Endothelial cell of umbilical vein (primary cell): ENCODE measurements at regions not wholly inside any gene's neighbourhood (a gene's known extent, or its start where the extent isn't known, plus 50 kb on each side); places are given as distances from the start of the nearest gene placed in this dataset.

Experiments
- BruUV-seq: library from RNA; stranded (reverse); fragments of 400-500 nt; replicated peaks from 2 replicates; lab custom pipeline; 2021; lab: Mats Ljungman, UMichigan
- CTCF ChIA-PET: fragments of 300-600, 350-600 bp; sonication (Branson Sonifier 250); formaldehyde crosslinking; loops from one replicate; lab custom pipeline; 2021; ENCODE audit warnings: antibody characterized with exemption, inconsistent platforms; lab: Charles Lee
- POLR2A ChIA-PET: fragments of 300-600, 350-600 bp; sonication (Branson Sonifier 250); formaldehyde crosslinking; loops from one replicate; lab custom pipeline; 2021; ENCODE audit warnings: antibody characterized with exemption, inconsistent platforms; lab: Charles Lee
- DNase-seq: peaks from one replicate; pipeline ENCODE4 v3.0.0-alpha.2; 2011; ENCODE audit warnings: low read depth, low spot score
- FAIRE-seq: peaks from 2 replicates; lab custom pipeline; 2011; peaks lifted over from hg19 to GRCh38; lab: Jason Lieb, UNC
- H2AFZ ChIP-seq: 2 replicates; pipeline ENCODE4 v1.6.0; 2012; ENCODE audit warnings: low read depth, low read length, control low read depth, inconsistent platforms
- H3K27ac ChIP-seq: 2 replicates; pipeline ENCODE4 v1.5.1; 2011; ENCODE audit warnings: low read depth, mild to moderate bottlenecking, control low read depth, low read length, moderate library complexity; ENCODE audit not compliant: insufficient read depth
- H3K27me3 ChIP-seq, 2 experiments: 2 replicates each; pipeline versions ENCODE4 v1.6.0 to v1.6.1; 2011; ENCODE audit warnings: low read length in 2 of 2, mixed read lengths in 1 of 2; ENCODE audit not compliant: control insufficient read depth in 2 of 2, insufficient read depth in 2 of 2
- H3K36me3 ChIP-seq, 2 experiments: 2 replicates in 1 of 2; 3 replicates in 1 of 2; pipeline ENCODE4 v1.5.1; 2011; ENCODE audit warnings: low read length in 2 of 2, mild to moderate bottlenecking in 1 of 2, moderate library complexity in 1 of 2; ENCODE audit not compliant: control insufficient read depth in 2 of 2, insufficient read depth in 2 of 2; ENCODE audit errors: extremely low read depth in 1 of 2
- H3K4me1 ChIP-seq: 3 replicates; pipeline ENCODE4 v1.5.1; 2011; ENCODE audit warnings: mild to moderate bottlenecking, low read length; ENCODE audit not compliant: control insufficient read depth, insufficient read depth; ENCODE audit errors: extremely low read depth
- H3K4me2 ChIP-seq: 2 replicates; pipeline ENCODE4 v1.6.1; 2011; ENCODE audit warnings: low read length, control low read depth, mixed read lengths; ENCODE audit not compliant: insufficient read depth
- H3K4me3 ChIP-seq, 3 experiments: fragments of 200-600 bp in 1 of 3; sonication (generic), shearing (Covaris generic) in 1 of 3; replicated peaks in 1 of 3; 2 replicates each; pipeline ENCODE4 v1.5.1; 2011 to 2016; ENCODE audit warnings: control low read depth in 3 of 3, low read length in 3 of 3, mild to moderate bottlenecking in 2 of 3, inconsistent platforms in 1 of 3, low read depth in 1 of 3, moderate library complexity in 1 of 3; ENCODE audit not compliant: insufficient read depth in 1 of 3
- H3K79me2 ChIP-seq: 2 replicates; pipeline ENCODE4 v1.6.0; 2012; ENCODE audit warnings: low read length, inconsistent platforms; ENCODE audit not compliant: control insufficient read depth, insufficient read depth
- H3K9ac ChIP-seq: replicated peaks from 2 replicates; pipeline ENCODE3; 2011; ENCODE audit warnings: low read length, control low read depth; ENCODE audit not compliant: insufficient read depth; ENCODE audit errors: extremely low read depth
- H3K9me1 ChIP-seq: replicated peaks from 3 replicates; pipeline ENCODE4 v1.6.0; 2011; ENCODE audit warnings: mild to moderate bottlenecking, low read length; ENCODE audit not compliant: control insufficient read depth, insufficient read depth; ENCODE audit errors: extremely low read depth
- H3K9me3 ChIP-seq: replicated peaks from 2 replicates; pipeline ENCODE4 v1.5.1; 2012; ENCODE audit warnings: low read length, inconsistent platforms; ENCODE audit not compliant: control insufficient read depth, insufficient read depth
- H4K20me1 ChIP-seq: replicated peaks from 2 replicates; pipeline ENCODE3; 2011; ENCODE audit warnings: mild to moderate bottlenecking, low read length; ENCODE audit not compliant: control insufficient read depth, insufficient read depth; ENCODE audit errors: extremely low read depth
- CTCF ChIP-seq, 2 donors: IDR thresholded peaks; 1 replicate in 1 of 2; 2 replicates in 1 of 2; pipeline ENCODE4 v1.5.1; 2011; ENCODE audit warnings: low read length in 2 of 2, mild to moderate bottlenecking in 2 of 2, moderate library complexity in 2 of 2, control low read depth in 1 of 2, inconsistent platforms in 1 of 2, low read depth in 1 of 2; ENCODE audit not compliant: insufficient read depth in 1 of 2; ENCODE audit errors: extremely low read depth in 1 of 2
- EZH2 ChIP-seq: IDR thresholded peaks from 2 replicates; pipeline ENCODE4 v1.6.1; 2012; ENCODE audit warnings: borderline replicate concordance, low read depth, mild to moderate bottlenecking, moderate library complexity, low read length, inconsistent platforms; ENCODE audit not compliant: severe bottlenecking
- FOS ChIP-seq: IDR thresholded peaks from 2 replicates; pipeline ENCODE4 v1.6.1; 2011; ENCODE audit warnings: mild to moderate bottlenecking, low read length, moderate library complexity, borderline replicate concordance; ENCODE audit not compliant: insufficient read depth
- GATA2 ChIP-seq: IDR thresholded peaks from 2 replicates; pipeline ENCODE4 v1.7.0; 2011; ENCODE audit warnings: low read depth, mild to moderate bottlenecking, moderate library complexity, mixed read lengths, low read length; ENCODE audit not compliant: insufficient read length, insufficient read depth
- JUN ChIP-seq: IDR thresholded peaks from 2 replicates; pipeline ENCODE4 v1.6.1; 2011; ENCODE audit warnings: borderline replicate concordance, low read depth; ENCODE audit not compliant: insufficient read length, insufficient read depth
- MAX ChIP-seq: IDR thresholded peaks from 2 replicates; pipeline ENCODE4 v1.6.1; 2011; ENCODE audit not compliant: insufficient read depth, insufficient read length
- MYC ChIP-seq: IDR thresholded peaks from one replicate; pipeline ENCODE4 v1.6.1; 2011; ENCODE audit warnings: mild to moderate bottlenecking, low read depth, low read length
- POLR2A ChIP-seq: IDR thresholded peaks from 2 replicates; pipeline ENCODE4 v1.6.1; 2012; ENCODE audit warnings: low read depth, mild to moderate bottlenecking, control low read depth, low read length
- POLR2AphosphoS5 ChIP-seq: IDR thresholded peaks from 2 replicates; pipeline ENCODE4 v1.6.1; 2012; ENCODE audit warnings: low read depth, mild to moderate bottlenecking, control low read depth, low read length, moderate library complexity; ENCODE audit not compliant: insufficient read depth
- dilution Hi-C: fragments of 300-500 bp; cut with MboI; formaldehyde crosslinking; loops from one replicate; pipeline ENCODE4 v1.15.0; 2019; ENCODE audit warnings: low sequenced_read_pairs; ENCODE audit not compliant: extremely low pct_ligation_motif_present
- intact Hi-C: fragments of 100-400 bp; cut with micrococcal nuclease; formaldehyde crosslinking; loops from one replicate; pipeline ENCODE4 v1.10.0; 2022

GRCh38 chr6:163712981-163713380 lies 298.5 kb downstream of the QKI start:
- no peaks in the 10 kb centered on the region for H3K36me3 ChIP-seq
- CTCF ChIA-PET, result interaction anchor here (0.8 kb wide), 1 partner anchor 397 kb away, joined by 3 read pairs; no protein-coding TSS in a partner anchor
- POLR2A ChIA-PET, result no interaction called here
- no peaks in the 10 kb centered on the region for H4K20me1 ChIP-seq
- no peak overlapping the region for H2AFZ ChIP-seq
- no peak overlapping the region for H3K27ac ChIP-seq
- no peak for DNase-seq
- no peak overlapping the region for H3K4me3 ChIP-seq
- H3K9me3 ChIP-seq, result no peaks in the 10 kb centered on the region
- TF ChIP-seq MYC (no peak), CTCF (IDR thresholded peaks at IDR 0.05; ENCODE audit: extremely low read depth in 1 of 2, insufficient read depth in 1 of 2, low read depth in 1 of 2, low read length in 2 of 2) (no peak), POLR2A (no peak), FOS (no peak)
- no peaks in the 10 kb centered on the region for H3K79me2 ChIP-seq
- H3K4me2 ChIP-seq, result no peak overlapping the region
- no peaks in the 10 kb centered on the region for H3K27me3 ChIP-seq
- no TSS peak for BruUV-seq
- FAIRE-seq, result no peak
- H3K9me1 ChIP-seq, result no peaks in the 10 kb centered on the region
- intact Hi-C loops (no loop called here), dilution Hi-C loops (no loop called here)
- no peaks in the 10 kb centered on the region for H3K4me1 ChIP-seq
- no peak overlapping the region for H3K9ac ChIP-seq

GRCh38 chr6:163712566-163712961 lies 298.0 kb downstream of the QKI start:
- TF ChIP-seq FOS, result no peak
- no peak for TF ChIP-seq POLR2A
- TF ChIP-seq CTCF (IDR thresholded peaks at IDR 0.05; ENCODE audit: extremely low read depth in 1 of 2, insufficient read depth in 1 of 2, low read depth in 1 of 2, low read length in 2 of 2), result no peak
- TF ChIP-seq EZH2, result no peak
- TF ChIP-seq GATA2, result no peak
- TF ChIP-seq MAX, result no peak
- no peak for TF ChIP-seq JUN
- TF ChIP-seq MYC, result no peak
- TF ChIP-seq POLR2AphosphoS5, result no peak
- no peak overlapping the region for H2AFZ ChIP-seq
- dilution Hi-C loops (no loop called here), intact Hi-C loops (no loop called here)
- no peak overlapping the region for H3K9ac ChIP-seq
- DNase-seq (no peak), FAIRE-seq (no peak)
- no peaks in the 10 kb centered on the region for H3K27me3 ChIP-seq
- H3K36me3 ChIP-seq, result no peaks in the 10 kb centered on the region
- ChIA-PET POLR2A (no interaction called here), CTCF (interaction anchor here (0.8 to 0.9 kb wide), 2 partner anchors 23 to 397 kb away, joined by 3 read pairs; no protein-coding TSS in a partner anchor)
- H3K4me3 ChIP-seq, result no peak overlapping the region
- no peak overlapping the region for H3K4me2 ChIP-seq
- no TSS peak for BruUV-seq
- no peaks in the 10 kb centered on the region for H3K4me1 ChIP-seq
- no peak overlapping the region for H3K27ac ChIP-seq
- no peaks in the 10 kb centered on the region for H3K9me1 ChIP-seq
- H4K20me1 ChIP-seq, result no peaks in the 10 kb centered on the region
- no peaks in the 10 kb centered on the region for H3K79me2 ChIP-seq
- no peaks in the 10 kb centered on the region for H3K9me3 ChIP-seq
